Globus pallidus (tissue), 1 donor: ENCODE measurements at regions not wholly inside any gene's neighbourhood (a gene's known extent, or its start where the extent isn't known, plus 50 kb on each side); places are given as distances from the start of the nearest gene placed in this dataset.
"Not testable (repeated sequence)": the region's sequence is repeated elsewhere in the genome, so short reads cannot be mapped to it uniquely, and the experiment has no call there.

Experiments used
- DNase-seq: peaks from one replicate; pipeline ENCODE4 v3.0.0-alpha.2; 2015; ENCODE audit warnings: low spot score

- DNase-seq = no peak
Observed at GRCh38 chr2:142827170-142827569, 50.3 kb upstream of the KYNU start.

- DNase-seq = peak; percentile 25
Observed at GRCh38 chr2:142825861-142826260, 51.6 kb upstream of the KYNU start.

- DNase-seq = no peak
Observed at GRCh38 chr2:142824756-142825155, 52.7 kb upstream of the KYNU start.

GRCh38 chr2:142822190-142822589 is 55.3 kb upstream of the KYNU start:
- no peak for DNase-seq

GRCh38 chr2:142819411-142819810 is 58.1 kb upstream of the KYNU start:
- DNase-seq = no peak

- DNase-seq = no peak
Observed at GRCh38 chr2:142815375-142815774, 62.1 kb upstream of the KYNU start.

GRCh38 chr2:142813830-142814829 is 63.3 kb upstream of the KYNU start:
- no peak for DNase-seq

GRCh38 chr2:142811644-142812043 is 65.8 kb upstream of the KYNU start:
- not testable (repeated sequence) for DNase-seq

- DNase-seq = no peak
Observed at GRCh38 chr2:142805244-142805643, 72.2 kb upstream of the KYNU start.

GRCh38 chr2:142803158-142803557 is 74.3 kb upstream of the KYNU start:
- DNase-seq = no peak

- DNase-seq = no peak
Observed at GRCh38 chr2:142796588-142796987, 80.9 kb upstream of the KYNU start.

- DNase-seq = no peak
Observed at GRCh38 chr2:142796161-142796560, 81.3 kb upstream of the KYNU start.

- no peak for DNase-seq
Observed at GRCh38 chr2:142794850-142795249, 82.6 kb upstream of the KYNU start.

GRCh38 chr2:142792328-142792727 is 85.1 kb upstream of the KYNU start:
- DNase-seq = not testable (repeated sequence)

GRCh38 chr2:142791335-142791734 is 86.1 kb upstream of the KYNU start:
- no peak for DNase-seq

- DNase-seq = no peak
Observed at GRCh38 chr2:142786918-142787702, 90.4 kb upstream of the KYNU start.

- no peak for DNase-seq
Observed at GRCh38 chr2:142782942-142783443, 94.5 kb upstream of the KYNU start.

- DNase-seq = no peak
Observed at GRCh38 chr2:142781146-142781545, 96.3 kb upstream of the KYNU start.

GRCh38 chr2:142778289-142778688 is 99.2 kb upstream of the KYNU start:
- DNase-seq = no peak

- no peak for DNase-seq
Observed at GRCh38 chr2:142777742-142778141, 99.7 kb upstream of the KYNU start.

GRCh38 chr2:142769761-142770160 is 107.7 kb upstream of the KYNU start:
- DNase-seq = no peak

GRCh38 chr2:142767847-142768246 is 109.6 kb upstream of the KYNU start:
- no peak for DNase-seq

GRCh38 chr2:142758973-142759372 is 118.5 kb upstream of the KYNU start:
- no peak for DNase-seq
